Left lung (tissue), 4 donors: ENCODE measurements at regions not wholly inside any gene's neighbourhood (a gene's known extent, or its start where the extent isn't known, plus 50 kb on each side); places are given as distances from the start of the nearest gene placed in this dataset.
A peak's percentile ranks its signal among the peaks of the same experiment; 100 is the strongest.

Experiments
- ATAC-seq: fragments of 200-7000 bp; cut with Tn5 transposase; one replicate; pipeline ENCODE4 v1.9.1; 2020; ENCODE audit warnings: moderate library complexity
- DNase-seq, 4 donors: peaks; one replicate each; pipeline ENCODE4 v3.0.0-alpha.2; 2013 to 2020
- H3K27ac ChIP-seq, 2 donors: fragments of 200-600 bp; sonication (generic) in 1 of 2; one replicate each; pipeline versions ENCODE4 v1.5.0 to v1.8.0; 2020 to 2021
- H3K27me3 ChIP-seq, 2 donors: fragments of 200-600 bp; sonication (generic) in 1 of 2; one replicate each; pipeline versions ENCODE4 v1.5.0 to v1.8.0; 2020 to 2021
- H3K36me3 ChIP-seq, 2 donors: fragments of 200-600 bp; sonication (generic) in 1 of 2; one replicate each; pipeline versions ENCODE4 v1.5.0 to v1.8.0; 2020 to 2021
- H3K4me1 ChIP-seq, 2 donors: fragments of 200-600 bp; one replicate each; pipeline ENCODE4 v1.8.0; 2021
- H3K4me3 ChIP-seq, 2 donors: fragments of 200-600 bp; sonication (generic) in 1 of 2; one replicate each; pipeline versions ENCODE4 v1.5.0 to v1.8.0; 2020 to 2021; ENCODE audit warnings: mild to moderate bottlenecking in 1 of 2
- H3K9me3 ChIP-seq, 2 donors: fragments of 200-600 bp; sonication (generic) in 1 of 2; one replicate each; pipeline versions ENCODE4 v1.5.0 to v1.8.0; 2020 to 2021
- intact Hi-C, 2 donors: fragments of 100-400 bp; cut with DNase I; formaldehyde crosslinking; loops; one replicate each; pipeline versions ENCODE4 v1.11.2 to v1.14.2; 2022
- TF ChIP-seq, protein P1 (sequence below), 2 donors: fragments of 200-600 bp; sonication (generic) in 1 of 2; IDR thresholded peaks; one replicate each; pipeline versions ENCODE4 v1.5.0 to v1.8.0; 2021; ENCODE audit warnings: antibody characterized with exemption in 2 of 2
- donor health status: DM: no; HTN: yes; CAD: no.
- donor health status: DM: no; HTN: no; CAD: no.

DNA sequence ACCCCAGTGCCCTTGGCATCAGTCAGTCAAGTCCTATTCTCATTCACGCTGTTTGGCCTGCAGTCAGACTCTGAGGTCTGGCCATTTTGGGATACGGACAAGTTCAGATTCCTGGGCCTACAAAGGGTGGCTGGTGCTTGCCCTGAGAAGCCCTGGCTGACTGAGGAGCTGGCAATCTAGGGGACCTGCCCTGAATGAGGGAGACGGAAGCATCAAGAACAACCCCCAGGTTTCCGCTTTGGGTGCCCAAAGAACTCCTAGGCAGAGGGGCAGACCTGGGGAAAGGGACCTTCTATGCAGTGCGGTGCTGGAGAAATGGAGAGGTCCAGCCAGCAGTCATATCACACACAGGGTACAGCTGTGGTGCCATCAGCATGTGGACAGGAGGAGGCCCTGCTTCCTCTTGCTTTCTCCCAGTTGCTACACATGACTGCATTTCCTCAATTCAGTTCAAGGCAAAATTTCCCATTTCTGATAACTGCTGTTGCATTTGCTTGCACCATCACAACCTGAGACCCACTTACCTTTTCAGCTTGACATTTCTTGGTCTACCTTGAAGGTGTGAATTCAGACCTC lies 70.9 kb upstream of the LGALSL start:
- Histone ChIP-seq H3K36me3 (no peaks in the 10 kb centered on the region), H3K27me3 (no peaks in the 10 kb centered on the region), H3K4me1 (peaks cover 0 to 13% of the 10 kb centered on the region in 2 donors), H3K27ac (peak overlapping the region in 1 of 2 donors; percentile 2), H3K4me3 (no peak overlapping the region), H3K9me3 (no peaks in the 10 kb centered on the region)
- intact Hi-C loops, result no loop called here
- ATAC-seq (peak; percentile 64), DNase-seq (no peak)
- TF ChIP-seq, protein P1, sequence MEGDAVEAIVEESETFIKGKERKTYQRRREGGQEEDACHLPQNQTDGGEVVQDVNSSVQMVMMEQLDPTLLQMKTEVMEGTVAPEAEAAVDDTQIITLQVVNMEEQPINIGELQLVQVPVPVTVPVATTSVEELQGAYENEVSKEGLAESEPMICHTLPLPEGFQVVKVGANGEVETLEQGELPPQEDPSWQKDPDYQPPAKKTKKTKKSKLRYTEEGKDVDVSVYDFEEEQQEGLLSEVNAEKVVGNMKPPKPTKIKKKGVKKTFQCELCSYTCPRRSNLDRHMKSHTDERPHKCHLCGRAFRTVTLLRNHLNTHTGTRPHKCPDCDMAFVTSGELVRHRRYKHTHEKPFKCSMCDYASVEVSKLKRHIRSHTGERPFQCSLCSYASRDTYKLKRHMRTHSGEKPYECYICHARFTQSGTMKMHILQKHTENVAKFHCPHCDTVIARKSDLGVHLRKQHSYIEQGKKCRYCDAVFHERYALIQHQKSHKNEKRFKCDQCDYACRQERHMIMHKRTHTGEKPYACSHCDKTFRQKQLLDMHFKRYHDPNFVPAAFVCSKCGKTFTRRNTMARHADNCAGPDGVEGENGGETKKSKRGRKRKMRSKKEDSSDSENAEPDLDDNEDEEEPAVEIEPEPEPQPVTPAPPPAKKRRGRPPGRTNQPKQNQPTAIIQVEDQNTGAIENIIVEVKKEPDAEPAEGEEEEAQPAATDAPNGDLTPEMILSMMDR (IDR thresholded peaks at IDR 0.05), result no peak

- H3K4me3 ChIP-seq, result no peak overlapping the region
- TF ChIP-seq, protein P1 (IDR thresholded peaks at IDR 0.05), result no peak
- no peaks in the 10 kb centered on the region for H3K27me3 ChIP-seq
- peaks cover 0 to 13% of the 10 kb centered on the region in 2 donors for H3K4me1 ChIP-seq
- no peaks in the 10 kb centered on the region for H3K9me3 ChIP-seq
- DNase-seq (no peak), ATAC-seq (no peak)
- H3K27ac ChIP-seq, result peak overlapping the region in 1 of 2 donors; percentile 2
- H3K36me3 ChIP-seq, result no peaks in the 10 kb centered on the region
- intact Hi-C loops, result no loop called here
These were observed 70.1 kb upstream of the LGALSL start for GRCh38 chr2:64383881-64384280.

GRCh38 chr2:64386676-64387075 lies 67.3 kb upstream of the LGALSL start:
- no peaks in the 10 kb centered on the region for H3K36me3 ChIP-seq
- H3K4me1 ChIP-seq, result peaks cover 0 to 9% of the 10 kb centered on the region in 2 donors
- H3K27me3 ChIP-seq, result no peaks in the 10 kb centered on the region
- ATAC-seq (no peak), DNase-seq (no peak)
- no peak overlapping the region for H3K27ac ChIP-seq
- TF ChIP-seq, protein P1 (IDR thresholded peaks at IDR 0.05), result no peak
- peaks cover 0 to 15% of the 10 kb centered on the region in 2 donors for H3K9me3 ChIP-seq
- intact Hi-C loops, result no loop called here
- no peak overlapping the region for H3K4me3 ChIP-seq

GRCh38 chr2:64390586-64390985 lies 63.4 kb upstream of the LGALSL start:
- H3K36me3 ChIP-seq, result no peaks in the 10 kb centered on the region
- H3K9me3 ChIP-seq, result peaks cover 0 to 15% of the 10 kb centered on the region in 2 donors
- DNase-seq (no peak), ATAC-seq (no peak)
- intact Hi-C loops, result no loop called here
- H3K27me3 ChIP-seq, result no peaks in the 10 kb centered on the region
- no peak overlapping the region for H3K27ac ChIP-seq
- no peaks in the 10 kb centered on the region for H3K4me1 ChIP-seq
- H3K4me3 ChIP-seq, result no peak overlapping the region
- TF ChIP-seq, protein P1 (IDR thresholded peaks at IDR 0.05), result no peak

- TF ChIP-seq, protein P1 (IDR thresholded peaks at IDR 0.05), result no peak
- Histone ChIP-seq H3K27me3 (no peaks in the 10 kb centered on the region), H3K36me3 (no peaks in the 10 kb centered on the region), H3K9me3 (peaks cover 0 to 15% of the 10 kb centered on the region in 2 donors), H3K4me1 (no peaks in the 10 kb centered on the region), H3K4me3 (no peak overlapping the region), H3K27ac (no peak overlapping the region)
- ATAC-seq, result peak; percentile 73
- intact Hi-C loops, result no loop called here
- DNase-seq, result no peak
These were observed 62.5 kb upstream of the LGALSL start for GRCh38 chr2:64391424-64391823.
